ENCODE measurements at regions not wholly inside any gene's neighbourhood (a gene's known extent, or its start where the extent isn't known, plus 50 kb on each side); places are given as distances from the start of the nearest gene placed in this dataset.

GRCh38 chr9:99466104-99466503 is 244.0 kb downstream of the SEC61B start:
- no peak for TF ChIP-seq CTCF (IDR thresholded peaks at IDR 0.05; ENCODE audit: borderline replicate concordance, extremely low read depth, low read length, poor library complexity, severe bottlenecking)
- no peak for TF ChIP-seq EZH2 (IDR thresholded peaks at IDR 0.05; ENCODE audit: borderline replicate concordance, low read depth, low read length, severe bottlenecking)

All from DND-41 (cell line).